ENCODE measurements at regions not wholly inside any gene's neighbourhood (a gene's known extent, or its start where the extent isn't known, plus 50 kb on each side); places are given as distances from the start of the nearest gene placed in this dataset.

- Histone ChIP-seq H3K9me3 (ENCODE audit: control insufficient read depth in 1 of 2, insufficient read depth in 1 of 2, low read length in 2 of 2) (no peaks in the 10 kb centered on the region), H3K27ac (ENCODE audit: low read depth in 1 of 2, low read length in 2 of 2) (no peak overlapping the region), H3K4me1 (ENCODE audit: insufficient read depth, low read length) (no peaks in the 10 kb centered on the region), H3K4me3 (ENCODE audit: low read length) (no peak overlapping the region), H3K27me3 (ENCODE audit: control insufficient read depth in 1 of 2, insufficient read depth in 2 of 2, low read length in 2 of 2) (peaks cover 0 to 4% of the 10 kb centered on the region in 2 experiments), H3K36me3 (ENCODE audit: insufficient read depth, low read length) (no peaks in the 10 kb centered on the region)
- H3K27me3 Mint-ChIP-seq, result peaks cover 10% of the 10 kb centered on the region
- ATAC-seq (ENCODE audit: poor library complexity), result no peak
- H3K36me3 Mint-ChIP-seq (ENCODE audit: low read depth), result no peaks in the 10 kb centered on the region
- intact Hi-C loops (cut with DNase I, micrococcal nuclease), result no loop called here
- H3K4me1 Mint-ChIP-seq (ENCODE audit: low read depth), result no peaks in the 10 kb centered on the region
- CTCF ChIA-PET, result no interaction called here
- no peaks in the 10 kb centered on the region for H3K9me3 Mint-ChIP-seq
- no peak overlapping the region for H3K27ac Mint-ChIP-seq
- no peak overlapping the region for H3K4me3 Mint-ChIP-seq
- POLR2A ChIA-PET, result no interaction called here
- no peak for DNase-seq
- no peak for TF ChIP-seq CTCF (IDR thresholded peaks at IDR 0.05)
Measured at GRCh38 chr10:58079461-58079860, 188.2 kb downstream of the IPMK start.

- Mint-ChIP-seq H3K27ac (no peak overlapping the region), H3K36me3 (ENCODE audit: low read depth) (no peaks in the 10 kb centered on the region), H3K9me3 (no peaks in the 10 kb centered on the region), H3K27me3 (peaks cover 16% of the 10 kb centered on the region), H3K4me3 (no peak overlapping the region), H3K4me1 (ENCODE audit: low read depth) (no peaks in the 10 kb centered on the region)
- no peaks in the 10 kb centered on the region for H3K36me3 ChIP-seq (ENCODE audit: insufficient read depth, low read length)
- no peaks in the 10 kb centered on the region for H3K27me3 ChIP-seq (ENCODE audit: control insufficient read depth in 1 of 2, insufficient read depth in 2 of 2, low read length in 2 of 2)
- no peaks in the 10 kb centered on the region for H3K4me1 ChIP-seq (ENCODE audit: insufficient read depth, low read length)
- TF ChIP-seq CTCF (IDR thresholded peaks at IDR 0.05), result no peak
- DNase-seq (no peak), ATAC-seq (ENCODE audit: poor library complexity) (no peak)
- no peak overlapping the region for H3K4me3 ChIP-seq (ENCODE audit: low read length)
- POLR2A ChIA-PET, result no interaction called here
- no peaks in the 10 kb centered on the region for H3K9me3 ChIP-seq (ENCODE audit: control insufficient read depth in 1 of 2, insufficient read depth in 1 of 2, low read length in 2 of 2)
- no peak overlapping the region for H3K27ac ChIP-seq (ENCODE audit: low read depth in 1 of 2, low read length in 2 of 2)
- intact Hi-C loops (cut with DNase I, micrococcal nuclease), result no loop called here
- CTCF ChIA-PET, result no interaction called here
Measured at GRCh38 chr10:58072634-58073033, 195.1 kb downstream of the IPMK start.

GRCh38 chr10:58070956-58071355, 196.7 kb downstream of the IPMK start:
- Histone ChIP-seq H3K4me1 (ENCODE audit: insufficient read depth, low read length) (no peaks in the 10 kb centered on the region), H3K9me3 (ENCODE audit: control insufficient read depth in 1 of 2, insufficient read depth in 1 of 2, low read length in 2 of 2) (no peaks in the 10 kb centered on the region), H3K36me3 (ENCODE audit: insufficient read depth, low read length) (no peaks in the 10 kb centered on the region), H3K27ac (ENCODE audit: low read depth in 1 of 2, low read length in 2 of 2) (no peak overlapping the region), H3K27me3 (ENCODE audit: control insufficient read depth in 1 of 2, insufficient read depth in 2 of 2, low read length in 2 of 2) (no peaks in the 10 kb centered on the region), H3K4me3 (ENCODE audit: low read length) (no peak overlapping the region)
- Mint-ChIP-seq H3K27ac (no peak overlapping the region), H3K4me3 (no peak overlapping the region), H3K4me1 (ENCODE audit: low read depth) (no peaks in the 10 kb centered on the region), H3K36me3 (ENCODE audit: low read depth) (no peaks in the 10 kb centered on the region), H3K9me3 (no peaks in the 10 kb centered on the region), H3K27me3 (peaks cover 10% of the 10 kb centered on the region)
- ChIA-PET CTCF (interaction anchor here (0.5 kb wide), 1 partner anchor 200 kb away, joined by 4 read pairs; no protein-coding TSS in a partner anchor), POLR2A (no interaction called here)
- DNase-seq (no peak), ATAC-seq (ENCODE audit: poor library complexity) (no peak)
- TF ChIP-seq CTCF (IDR thresholded peaks at IDR 0.05), result no peak
- intact Hi-C loops (cut with DNase I, micrococcal nuclease), result no loop called here

All from CD4-positive, alpha-beta T cell (primary cell).